GM12873 (cell line): ENCODE measurements at regions not wholly inside any gene's neighbourhood (a gene's known extent, or its start where the extent isn't known, plus 50 kb on each side); places are given as distances from the start of the nearest gene placed in this dataset.

Experiments
- CTCF ChIP-seq: IDR thresholded peaks from 2 replicates; pipeline ENCODE4 v1.5.1; 2012; ENCODE audit warnings: low read depth, mild to moderate bottlenecking, moderate library complexity, low read length, control low read depth; ENCODE audit not compliant: insufficient read depth; ENCODE audit errors: missing control alignments

- TF ChIP-seq CTCF = no peak
Observed at GRCh38 chr1:215001419-215002021, 81.0 kb upstream of the KCNK2 start.

- TF ChIP-seq CTCF = no peak
Observed at GRCh38 chr1:215002471-215002870, 80.1 kb upstream of the KCNK2 start.

GRCh38 chr1:215003686-215004085, 78.9 kb upstream of the KCNK2 start:
- no peak for TF ChIP-seq CTCF

GRCh38 chr1:215004121-215004827, 78.3 kb upstream of the KCNK2 start:
- TF ChIP-seq CTCF = no peak

GRCh38 chr1:215005078-215005477, 77.5 kb upstream of the KCNK2 start:
- TF ChIP-seq CTCF = no peak

GRCh38 chr1:215005656-215006345, 76.7 kb upstream of the KCNK2 start:
- no peak for TF ChIP-seq CTCF

- no peak for TF ChIP-seq CTCF
Observed at GRCh38 chr1:215007880-215008279, 74.7 kb upstream of the KCNK2 start.
